ENCODE measurements at regions not wholly inside any gene's neighbourhood (a gene's known extent, or its start where the extent isn't known, plus 50 kb on each side); places are given as distances from the start of the nearest gene placed in this dataset.

DNA sequence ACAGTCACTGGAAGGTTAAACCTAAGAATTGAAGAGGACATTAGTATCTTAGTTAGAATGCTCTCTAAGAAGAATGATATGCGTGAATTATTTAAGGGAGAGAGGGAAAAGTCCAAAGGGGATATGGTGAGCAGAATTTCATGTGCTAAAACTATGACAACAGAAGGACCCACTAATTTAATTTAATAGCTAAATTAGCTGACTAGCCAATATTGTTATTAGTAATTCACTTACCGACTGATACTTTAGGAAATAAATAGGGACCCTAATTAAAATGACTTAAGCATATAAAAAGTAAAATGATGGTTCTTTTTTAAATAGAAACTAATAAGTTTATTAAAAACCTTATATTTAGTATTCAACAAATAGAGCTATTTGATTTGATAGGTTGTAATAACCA is 179.6 kb downstream of the RASSF9 start:
- no peak overlapping the region for H3K4me3 ChIP-seq (ENCODE audit: insufficient read depth, low read depth, low read length)
- no peak overlapping the region for H3K27ac Mint-ChIP-seq (ENCODE audit: unreplicated experiment)
- TF ChIP-seq, protein P1, sequence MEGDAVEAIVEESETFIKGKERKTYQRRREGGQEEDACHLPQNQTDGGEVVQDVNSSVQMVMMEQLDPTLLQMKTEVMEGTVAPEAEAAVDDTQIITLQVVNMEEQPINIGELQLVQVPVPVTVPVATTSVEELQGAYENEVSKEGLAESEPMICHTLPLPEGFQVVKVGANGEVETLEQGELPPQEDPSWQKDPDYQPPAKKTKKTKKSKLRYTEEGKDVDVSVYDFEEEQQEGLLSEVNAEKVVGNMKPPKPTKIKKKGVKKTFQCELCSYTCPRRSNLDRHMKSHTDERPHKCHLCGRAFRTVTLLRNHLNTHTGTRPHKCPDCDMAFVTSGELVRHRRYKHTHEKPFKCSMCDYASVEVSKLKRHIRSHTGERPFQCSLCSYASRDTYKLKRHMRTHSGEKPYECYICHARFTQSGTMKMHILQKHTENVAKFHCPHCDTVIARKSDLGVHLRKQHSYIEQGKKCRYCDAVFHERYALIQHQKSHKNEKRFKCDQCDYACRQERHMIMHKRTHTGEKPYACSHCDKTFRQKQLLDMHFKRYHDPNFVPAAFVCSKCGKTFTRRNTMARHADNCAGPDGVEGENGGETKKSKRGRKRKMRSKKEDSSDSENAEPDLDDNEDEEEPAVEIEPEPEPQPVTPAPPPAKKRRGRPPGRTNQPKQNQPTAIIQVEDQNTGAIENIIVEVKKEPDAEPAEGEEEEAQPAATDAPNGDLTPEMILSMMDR (IDR thresholded peaks at IDR 0.05; ENCODE audit: insufficient read depth, low read depth, low read length), result no peak
- FAIRE-seq (no peak), DNase-seq (ENCODE audit: low read depth) (no peak)
- no peaks in the 10 kb centered on the region for H3K36me3 Mint-ChIP-seq (ENCODE audit: low read depth, unreplicated experiment)
- peaks cover 14% of the 10 kb centered on the region for H3K9me3 Mint-ChIP-seq (ENCODE audit: unreplicated experiment)
- no peaks in the 10 kb centered on the region for H3K79me2 ChIP-seq (ENCODE audit: insufficient read depth, low read length)
- no peaks in the 10 kb centered on the region for H3K36me3 ChIP-seq (ENCODE audit: insufficient read depth, low read length)
- no peaks in the 10 kb centered on the region for H3K27me3 Mint-ChIP-seq (ENCODE audit: low read depth, unreplicated experiment)
- H3K27me3 ChIP-seq (ENCODE audit: insufficient read depth, low read length), result no peaks in the 10 kb centered on the region
- H3K27ac ChIP-seq (ENCODE audit: low read depth, low read length), result no peak overlapping the region
- no peak overlapping the region for H3K4me3 Mint-ChIP-seq (ENCODE audit: unreplicated experiment)
- no peak overlapping the region for H3K4me2 ChIP-seq (ENCODE audit: low read length)
- no peaks in the 10 kb centered on the region for H4K20me1 ChIP-seq (ENCODE audit: insufficient read depth, low read length)
- H3K9ac ChIP-seq (ENCODE audit: low read length), result no peak overlapping the region
- no peak overlapping the region for H2AFZ ChIP-seq (ENCODE audit: low read depth, low read length)
- peaks cover 5% of the 10 kb centered on the region for H3K9me3 ChIP-seq (ENCODE audit: insufficient read depth, low read depth, low read length)
- H3K4me1 Mint-ChIP-seq (ENCODE audit: low read depth, unreplicated experiment), result no peaks in the 10 kb centered on the region
- no peaks in the 10 kb centered on the region for H3K4me1 ChIP-seq (ENCODE audit: insufficient read depth, low read length)

DNA sequence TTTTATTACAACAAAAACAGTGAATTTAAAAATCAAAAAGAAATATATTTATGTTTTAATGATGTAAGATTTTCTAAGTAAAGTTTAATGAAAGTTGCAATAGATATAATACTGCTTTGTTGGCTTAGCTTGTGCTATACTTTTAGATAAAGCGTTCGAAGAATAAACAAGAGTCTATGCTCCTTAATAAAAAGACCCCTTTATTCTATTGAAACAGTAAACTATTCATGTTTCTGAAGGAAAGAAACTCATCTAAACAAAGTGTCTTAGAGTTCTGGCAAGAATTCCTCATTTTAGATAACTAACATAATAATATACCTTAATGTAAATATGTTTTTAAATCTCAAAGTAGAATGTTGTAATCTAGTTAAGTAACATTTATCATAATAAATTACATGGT is 179.0 kb downstream of the RASSF9 start:
- Mint-ChIP-seq H3K4me3 (ENCODE audit: unreplicated experiment) (no peak overlapping the region), H3K4me1 (ENCODE audit: low read depth, unreplicated experiment) (no peaks in the 10 kb centered on the region), H3K27me3 (ENCODE audit: low read depth, unreplicated experiment) (no peaks in the 10 kb centered on the region), H3K27ac (ENCODE audit: unreplicated experiment) (no peak overlapping the region), H3K9me3 (ENCODE audit: unreplicated experiment) (peaks cover 13% of the 10 kb centered on the region), H3K36me3 (ENCODE audit: low read depth, unreplicated experiment) (no peaks in the 10 kb centered on the region)
- peaks cover 5% of the 10 kb centered on the region for H3K9me3 ChIP-seq (ENCODE audit: insufficient read depth, low read depth, low read length)
- no peaks in the 10 kb centered on the region for H3K4me1 ChIP-seq (ENCODE audit: insufficient read depth, low read length)
- no peaks in the 10 kb centered on the region for H3K79me2 ChIP-seq (ENCODE audit: insufficient read depth, low read length)
- no peak overlapping the region for H3K9ac ChIP-seq (ENCODE audit: low read length)
- no peaks in the 10 kb centered on the region for H3K27me3 ChIP-seq (ENCODE audit: insufficient read depth, low read length)
- DNase-seq (ENCODE audit: low read depth) (no peak), FAIRE-seq (no peak)
- no peak overlapping the region for H3K27ac ChIP-seq (ENCODE audit: low read depth, low read length)
- no peak overlapping the region for H3K4me2 ChIP-seq (ENCODE audit: low read length)
- H4K20me1 ChIP-seq (ENCODE audit: insufficient read depth, low read length), result no peaks in the 10 kb centered on the region
- H2AFZ ChIP-seq (ENCODE audit: low read depth, low read length), result no peak overlapping the region
- no peaks in the 10 kb centered on the region for H3K36me3 ChIP-seq (ENCODE audit: insufficient read depth, low read length)
- no peak overlapping the region for H3K4me3 ChIP-seq (ENCODE audit: insufficient read depth, low read depth, low read length)
- TF ChIP-seq EZH2 (IDR thresholded peaks at IDR 0.05; ENCODE audit: insufficient read depth, low read length), result no peak
- TF ChIP-seq, protein P1 (IDR thresholded peaks at IDR 0.05; ENCODE audit: insufficient read depth, low read depth, low read length), result no peak

DNA sequence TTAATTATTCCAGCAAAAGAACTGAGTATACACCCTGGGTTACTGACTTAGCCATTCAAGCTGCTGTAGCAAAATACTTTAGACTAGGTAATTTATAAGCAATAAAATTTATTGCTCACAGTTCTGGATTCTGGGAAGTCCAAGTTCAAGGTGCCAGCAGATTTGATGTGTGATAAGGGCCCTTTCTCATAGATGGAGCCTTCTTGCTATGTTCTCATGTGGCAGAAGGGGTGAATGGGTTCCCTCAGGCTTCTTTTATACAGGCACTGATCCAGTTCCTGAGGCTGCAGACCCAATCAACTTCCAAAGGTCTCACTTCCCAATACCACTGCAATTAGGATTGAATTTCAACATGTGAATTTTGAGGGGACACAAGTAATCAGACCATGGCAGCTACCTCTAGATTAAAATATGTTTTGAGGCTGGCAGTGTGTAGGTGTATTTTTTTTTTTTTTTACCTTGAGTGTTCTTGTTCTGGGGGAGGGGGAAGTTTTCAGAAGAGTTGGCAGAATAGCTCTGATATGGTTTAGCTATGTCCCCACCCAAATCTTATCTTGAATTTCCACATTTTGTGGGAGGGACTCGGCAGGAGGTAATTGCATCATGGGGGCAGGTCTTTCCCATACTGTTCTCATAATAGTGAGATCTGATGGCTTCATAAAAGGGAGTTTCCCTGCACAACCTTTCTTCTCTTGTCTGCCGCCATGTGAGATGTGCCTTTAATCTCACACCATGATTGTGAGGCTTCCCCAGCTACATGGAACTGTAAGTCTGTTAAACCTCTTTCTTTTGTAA is 178.2 kb downstream of the RASSF9 start:
- H3K36me3 Mint-ChIP-seq (ENCODE audit: low read depth, unreplicated experiment), result no peaks in the 10 kb centered on the region
- TF ChIP-seq, protein P1 (IDR thresholded peaks at IDR 0.05; ENCODE audit: insufficient read depth, low read depth, low read length), result no peak
- TF ChIP-seq EZH2 (IDR thresholded peaks at IDR 0.05; ENCODE audit: insufficient read depth, low read length), result no peak

More for the DNA sequence above, 178.2 kb downstream of the RASSF9 start:
- no peaks in the 10 kb centered on the region for H3K4me1 ChIP-seq (ENCODE audit: insufficient read depth, low read length)
- Mint-ChIP-seq H3K9me3 (ENCODE audit: unreplicated experiment) (peaks cover 13% of the 10 kb centered on the region), H3K4me1 (ENCODE audit: low read depth, unreplicated experiment) (no peaks in the 10 kb centered on the region), H3K27me3 (ENCODE audit: low read depth, unreplicated experiment) (no peaks in the 10 kb centered on the region), H3K4me3 (ENCODE audit: unreplicated experiment) (no peak overlapping the region), H3K27ac (ENCODE audit: unreplicated experiment) (no peak overlapping the region)
- no peak overlapping the region for H3K9ac ChIP-seq (ENCODE audit: low read length)
- no peaks in the 10 kb centered on the region for H3K79me2 ChIP-seq (ENCODE audit: insufficient read depth, low read length)
- no peak overlapping the region for H3K4me3 ChIP-seq (ENCODE audit: insufficient read depth, low read depth, low read length)
- peaks cover 5% of the 10 kb centered on the region for H3K9me3 ChIP-seq (ENCODE audit: insufficient read depth, low read depth, low read length)
- H4K20me1 ChIP-seq (ENCODE audit: insufficient read depth, low read length), result no peaks in the 10 kb centered on the region
- FAIRE-seq (no peak), DNase-seq (ENCODE audit: low read depth) (no peak)
- H3K36me3 ChIP-seq (ENCODE audit: insufficient read depth, low read length), result no peaks in the 10 kb centered on the region
- H3K4me2 ChIP-seq (ENCODE audit: low read length), result no peak overlapping the region
- H2AFZ ChIP-seq (ENCODE audit: low read depth, low read length), result no peak overlapping the region
- H3K27me3 ChIP-seq (ENCODE audit: insufficient read depth, low read length), result no peaks in the 10 kb centered on the region
- H3K27ac ChIP-seq (ENCODE audit: low read depth, low read length), result no peak overlapping the region

All from astrocyte (in vitro differentiated cells and primary cell).